MM.1S (cell line): ENCODE measurements at regions not wholly inside any gene's neighbourhood (a gene's known extent, or its start where the extent isn't known, plus 50 kb on each side); places are given as distances from the start of the nearest gene placed in this dataset.

Experiments
- DNase-seq: peaks from one replicate; pipeline ENCODE4 v3.0.0-alpha.2; 2015
- H2AFZ ChIP-seq: fragments of 300-600 bp; sonication (generic); 2 replicates; pipeline ENCODE4 v1.6.0; 2016; ENCODE audit warnings: antibody characterized with exemption, low read length
- H3F3A ChIP-seq: fragments of 300-600 bp; sonication (generic); 2 replicates; pipeline ENCODE4 v1.6.1; 2016; ENCODE audit warnings: mild to moderate bottlenecking, antibody characterized with exemption, low read length, moderate library complexity, mixed read lengths; ENCODE audit not compliant: insufficient read depth
- H3K27ac ChIP-seq: fragments of 300-600 bp; sonication (generic); 2 replicates; pipeline ENCODE4 v1.5.1; 2016; ENCODE audit warnings: mild to moderate bottlenecking, low read length
- H3K27me3 ChIP-seq: fragments of 300-600 bp; sonication (generic); replicated peaks from 2 replicates; pipeline ENCODE4 v1.6.0; 2016; ENCODE audit warnings: low read length; ENCODE audit not compliant: insufficient read depth
- H3K36me3 ChIP-seq: fragments of 300-600 bp; sonication (generic); replicated peaks from 2 replicates; pipeline ENCODE4 v1.6.1; 2016; ENCODE audit warnings: mild to moderate bottlenecking, low read length, mixed read lengths; ENCODE audit not compliant: insufficient read depth
- H3K4me1 ChIP-seq: fragments of 300-600 bp; sonication (generic); 2 replicates; pipeline ENCODE4 v1.6.1; 2016; ENCODE audit warnings: low read length, mixed read lengths
- H3K4me2 ChIP-seq: fragments of 300-600 bp; sonication (generic); 2 replicates; pipeline ENCODE4 v1.6.0; 2016; ENCODE audit warnings: low read depth, low read length
- H3K4me3 ChIP-seq: fragments of 300-600 bp; sonication (generic); 2 replicates; pipeline ENCODE4 v1.5.1; 2016; ENCODE audit warnings: low read length, mixed read lengths
- H3K79me2 ChIP-seq: fragments of 300-600 bp; sonication (generic); 2 replicates; pipeline ENCODE4 v1.6.1; 2016; ENCODE audit warnings: mixed run types, low read length, mixed read lengths
- H3K9ac ChIP-seq: fragments of 300-600 bp; sonication (generic); 2 replicates; pipeline ENCODE4 v1.6.1; 2016; ENCODE audit warnings: low read length, mixed read lengths
- H3K9me2 ChIP-seq: fragments of 300-600 bp; sonication (generic); replicated peaks from 2 replicates; pipeline ENCODE4 v1.6.1; 2016; ENCODE audit warnings: mild to moderate bottlenecking, low read length, mixed read lengths; ENCODE audit not compliant: insufficient read depth
- H3K9me3 ChIP-seq: fragments of 300-600 bp; sonication (generic); replicated peaks from 2 replicates; pipeline ENCODE4 v1.6.1; 2016; ENCODE audit warnings: mild to moderate bottlenecking, low read length, mixed read lengths; ENCODE audit not compliant: insufficient read depth
- H4K20me1 ChIP-seq: fragments of 300-600 bp; sonication (generic); 2 replicates; pipeline ENCODE4 v1.6.1; 2016; ENCODE audit warnings: mild to moderate bottlenecking, low read length, moderate library complexity, mixed read lengths; ENCODE audit not compliant: insufficient read depth
- EZH2 ChIP-seq: fragments of 300-600 bp; sonication (generic); optimal IDR thresholded peaks from 2 replicates; pipeline ENCODE3; 2017; ENCODE audit warnings: low read depth, mild to moderate bottlenecking, antibody characterized with exemption, low read length, mixed read lengths
- EZH2phosphoT487 ChIP-seq: fragments of 300-600 bp; sonication (generic); IDR thresholded peaks from 2 replicates; pipeline ENCODE4 v1.6.1; 2018; ENCODE audit warnings: antibody characterized with exemption, low read length
- TF ChIP-seq, protein P1 (sequence below): fragments of 300-600 bp; sonication (generic); IDR thresholded peaks from 2 replicates; pipeline ENCODE4 v1.5.1; 2016; ENCODE audit warnings: antibody characterized with exemption, low read length, mixed read lengths

DNA sequence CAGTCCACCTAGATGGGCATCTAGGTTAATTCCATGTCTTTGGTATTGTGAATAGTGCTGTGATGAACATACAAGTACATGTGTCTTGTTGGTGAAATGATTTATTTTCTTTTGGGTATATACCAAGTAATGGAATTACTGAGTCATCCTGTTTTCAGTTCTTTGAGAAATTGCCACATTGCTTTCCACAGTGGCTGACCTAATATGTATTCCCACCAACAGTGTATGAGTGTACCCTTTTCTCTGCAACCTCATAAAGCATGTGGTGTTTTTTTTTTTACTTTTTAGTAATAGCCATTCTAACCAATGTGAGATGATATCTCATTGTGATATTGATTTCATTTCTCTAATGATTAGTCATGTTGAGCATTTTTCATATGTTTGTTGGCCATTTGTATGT, 86.0 kb upstream of the NDN start:
- TF ChIP-seq, protein P1, sequence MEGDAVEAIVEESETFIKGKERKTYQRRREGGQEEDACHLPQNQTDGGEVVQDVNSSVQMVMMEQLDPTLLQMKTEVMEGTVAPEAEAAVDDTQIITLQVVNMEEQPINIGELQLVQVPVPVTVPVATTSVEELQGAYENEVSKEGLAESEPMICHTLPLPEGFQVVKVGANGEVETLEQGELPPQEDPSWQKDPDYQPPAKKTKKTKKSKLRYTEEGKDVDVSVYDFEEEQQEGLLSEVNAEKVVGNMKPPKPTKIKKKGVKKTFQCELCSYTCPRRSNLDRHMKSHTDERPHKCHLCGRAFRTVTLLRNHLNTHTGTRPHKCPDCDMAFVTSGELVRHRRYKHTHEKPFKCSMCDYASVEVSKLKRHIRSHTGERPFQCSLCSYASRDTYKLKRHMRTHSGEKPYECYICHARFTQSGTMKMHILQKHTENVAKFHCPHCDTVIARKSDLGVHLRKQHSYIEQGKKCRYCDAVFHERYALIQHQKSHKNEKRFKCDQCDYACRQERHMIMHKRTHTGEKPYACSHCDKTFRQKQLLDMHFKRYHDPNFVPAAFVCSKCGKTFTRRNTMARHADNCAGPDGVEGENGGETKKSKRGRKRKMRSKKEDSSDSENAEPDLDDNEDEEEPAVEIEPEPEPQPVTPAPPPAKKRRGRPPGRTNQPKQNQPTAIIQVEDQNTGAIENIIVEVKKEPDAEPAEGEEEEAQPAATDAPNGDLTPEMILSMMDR, result no peak
- TF ChIP-seq EZH2phosphoT487 (no peak), EZH2 (no peak)
- Histone ChIP-seq H3K4me1 (no peaks in the 10 kb centered on the region), H3K27ac (no peak overlapping the region), H3K9ac (no peak overlapping the region), H3K4me3 (no peak overlapping the region), H3K9me2 (no peaks in the 10 kb centered on the region), H3K36me3 (no peaks in the 10 kb centered on the region), H3K79me2 (no peaks in the 10 kb centered on the region), H3K27me3 (no peaks in the 10 kb centered on the region), H3K4me2 (no peak overlapping the region), H3K9me3 (no peaks in the 10 kb centered on the region), H4K20me1 (no peaks in the 10 kb centered on the region), H2AFZ (no peak overlapping the region), H3F3A (no peaks in the 10 kb centered on the region)
- DNase-seq, result no peak

DNA sequence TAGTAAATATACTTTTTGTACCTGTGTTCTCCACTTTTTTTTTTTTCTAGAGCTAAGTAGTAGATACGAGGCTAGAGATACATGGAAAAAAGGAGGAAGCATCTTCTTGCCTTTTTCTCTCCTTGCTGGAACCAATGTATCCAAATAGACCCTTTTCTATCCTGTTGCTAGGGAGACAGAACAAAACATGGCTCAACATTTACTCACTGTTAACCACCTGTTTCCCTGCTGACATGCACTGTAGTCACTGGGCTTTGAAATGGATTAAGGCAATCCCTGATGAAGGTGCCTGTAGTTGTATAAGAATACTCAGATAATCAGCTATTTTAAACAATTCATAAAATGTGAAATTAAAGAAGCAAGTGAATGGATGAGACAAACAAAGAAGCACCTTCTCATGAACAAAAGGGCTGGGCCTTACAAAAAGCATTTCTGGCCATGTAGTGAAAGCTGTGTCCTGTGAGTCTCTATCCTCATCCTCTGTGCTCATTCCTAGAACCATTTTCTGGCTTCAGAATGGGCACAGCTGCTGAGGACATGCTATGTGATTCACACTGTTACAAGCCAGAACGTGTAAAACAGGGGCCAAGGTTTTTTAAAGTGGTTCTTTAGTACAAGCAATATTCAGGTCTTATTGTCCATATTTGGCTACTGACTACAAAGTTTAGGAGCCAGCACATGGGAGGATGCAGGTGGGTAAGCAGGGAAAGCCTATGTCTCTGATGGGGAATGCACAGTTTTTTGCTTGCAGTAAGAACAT, 100.4 kb upstream of the NDN start:
- Histone ChIP-seq H3K9me3 (no peaks in the 10 kb centered on the region), H3K9ac (no peak overlapping the region), H3K4me3 (no peak overlapping the region), H3K79me2 (no peaks in the 10 kb centered on the region), H3K4me2 (no peak overlapping the region), H2AFZ (no peak overlapping the region), H4K20me1 (no peaks in the 10 kb centered on the region), H3K27me3 (no peaks in the 10 kb centered on the region), H3K9me2 (no peaks in the 10 kb centered on the region), H3K4me1 (no peaks in the 10 kb centered on the region), H3K36me3 (no peaks in the 10 kb centered on the region), H3K27ac (no peak overlapping the region), H3F3A (no peaks in the 10 kb centered on the region)
- no peak for DNase-seq
- TF ChIP-seq EZH2phosphoT487, result no peak

DNA sequence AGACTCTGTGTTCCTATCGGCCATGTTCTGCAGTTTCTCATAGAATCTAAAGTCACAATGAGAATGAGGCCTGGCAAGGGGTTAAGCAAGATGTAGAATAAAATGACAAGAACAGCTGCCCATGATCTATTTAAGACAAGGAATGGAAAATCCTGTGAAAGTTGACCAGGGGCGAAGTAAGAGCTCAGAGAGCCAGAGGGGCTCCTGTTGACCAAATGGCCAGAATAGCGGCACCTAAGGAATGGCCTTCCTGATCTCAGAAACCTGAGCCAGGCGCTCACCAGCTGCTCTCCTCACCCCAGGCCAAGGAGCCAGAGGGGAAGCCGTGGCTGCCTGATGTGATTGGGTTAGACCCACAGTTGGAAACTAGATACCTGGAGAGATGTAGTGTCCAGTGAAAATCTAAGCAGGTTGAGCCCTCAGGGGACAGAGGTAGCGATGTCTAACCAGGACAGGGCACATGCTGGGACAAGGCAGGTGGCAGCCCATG, 106.1 kb upstream of the NDN start:
- TF ChIP-seq EZH2phosphoT487 (no peak), EZH2 (no peak)
- TF ChIP-seq, protein P1, result no peak

More for the DNA sequence above, 106.1 kb upstream of the NDN start:
- H3K27me3 ChIP-seq, result no peaks in the 10 kb centered on the region
- no peaks in the 10 kb centered on the region for H3F3A ChIP-seq
- H3K4me1 ChIP-seq, result no peaks in the 10 kb centered on the region
- no peak overlapping the region for H2AFZ ChIP-seq
- DNase-seq, result no peak
- no peaks in the 10 kb centered on the region for H3K9me3 ChIP-seq
- H3K27ac ChIP-seq, result no peak overlapping the region
- no peaks in the 10 kb centered on the region for H3K36me3 ChIP-seq
- H3K9me2 ChIP-seq, result no peaks in the 10 kb centered on the region
- no peaks in the 10 kb centered on the region for H3K79me2 ChIP-seq
- H4K20me1 ChIP-seq, result no peaks in the 10 kb centered on the region
- no peak overlapping the region for H3K4me3 ChIP-seq
- H3K9ac ChIP-seq, result no peak overlapping the region
- no peak overlapping the region for H3K4me2 ChIP-seq
